SK-N-SH (cell line): ENCODE measurements at regions not wholly inside any gene's neighbourhood (a gene's known extent, or its start where the extent isn't known, plus 50 kb on each side); places are given as distances from the start of the nearest gene placed in this dataset.

ENCODE experiments used
- CTCF ChIA-PET: fragments of 300-600, 350-600 bp; formaldehyde crosslinking; extraction: SDS; loops from one replicate; lab custom pipeline; 2021; lab: Yijun Ruan, JAX
- POLR2A ChIA-PET: fragments of 350-600 bp; sonication (Branson Sonifier 250); formaldehyde crosslinking; extraction: SDS; loops from one replicate; lab custom pipeline; 2020; ENCODE audit warnings: antibody characterized with exemption, inconsistent platforms; lab: Yijun Ruan, JAX
- DNase-seq: peaks from one replicate; pipeline ENCODE4 v3.0.0; 2012
- H2AFZ ChIP-seq: fragments of 200-600 bp; sonication (generic); 2 replicates; pipeline ENCODE4 v1.8.1; 2016; ENCODE audit warnings: antibody characterized with exemption, mild to moderate bottlenecking, low read depth
- H3F3A ChIP-seq: fragments of 200-600 bp; sonication (generic); replicated peaks from 2 replicates; pipeline ENCODE3; 2016; ENCODE audit warnings: antibody characterized with exemption, mild to moderate bottlenecking; ENCODE audit not compliant: insufficient read depth
- H3K27ac ChIP-seq, 2 experiments: fragments of 200-500 bp in 1 of 2; fragments of 200-600 bp in 1 of 2; sonication (Bioruptor generic) in 1 of 2; sonication (generic), shearing (Covaris generic) in 1 of 2; 2 replicates each; pipeline versions ENCODE4 v1.5.1 to v1.6.1; 2014 to 2016; ENCODE audit warnings: low read depth in 2 of 2, inconsistent platforms in 1 of 2, low read length in 1 of 2, mild to moderate bottlenecking in 1 of 2, mixed read lengths in 1 of 2
- H3K27me3 ChIP-seq: fragments of 200-600 bp; sonication (generic), shearing (Covaris generic); 2 replicates; pipeline ENCODE4 v1.6.1; 2016; ENCODE audit warnings: mixed run types; ENCODE audit not compliant: insufficient read depth
- H3K36me3 ChIP-seq, 2 experiments: fragments of 200-500 bp in 1 of 2; fragments of 200-600 bp in 1 of 2; sonication (Bioruptor generic) in 1 of 2; sonication (generic) in 1 of 2; replicated peaks in 1 of 2; 2 replicates each; pipeline versions ENCODE3 to v1.5.1; 2014 to 2016; ENCODE audit warnings: low read length in 1 of 2, mild to moderate bottlenecking in 1 of 2; ENCODE audit not compliant: insufficient read depth in 2 of 2, control insufficient read depth in 1 of 2
- H3K4me1 ChIP-seq, 2 experiments: fragments of 200-500 bp in 1 of 2; fragments of 200-600 bp in 1 of 2; sonication (Bioruptor generic) in 1 of 2; sonication (generic), shearing (Covaris generic) in 1 of 2; 2 replicates each; pipeline versions ENCODE4 v1.5.1 to v1.6.1; 2014 to 2016; ENCODE audit warnings: low read depth in 1 of 2, low read length in 1 of 2, mixed run types in 1 of 2; ENCODE audit not compliant: insufficient read depth in 2 of 2, control insufficient read depth in 1 of 2
- H3K4me2 ChIP-seq: fragments of 200-600 bp; sonication (generic), shearing (Covaris generic); 2 replicates; pipeline ENCODE4 v1.6.1; 2017; ENCODE audit warnings: mixed run types
- H3K4me3 ChIP-seq, 2 experiments: fragments of 200-500 bp in 1 of 2; fragments of 200-600 bp in 1 of 2; sonication (Bioruptor generic) in 1 of 2; sonication (generic), shearing (Covaris generic) in 1 of 2; 2 replicates each; pipeline versions ENCODE4 v1.5.1 to v1.8.1; 2014 to 2016; ENCODE audit warnings: low read depth in 2 of 2, inconsistent platforms in 1 of 2, low read length in 1 of 2, mild to moderate bottlenecking in 1 of 2, mixed read lengths in 1 of 2, moderate library complexity in 1 of 2
- H3K79me2 ChIP-seq: fragments of 200-600 bp; sonication (generic); 2 replicates; pipeline ENCODE4 v1.8.1; 2017; ENCODE audit warnings: mild to moderate bottlenecking; ENCODE audit not compliant: insufficient read depth
- H3K9ac ChIP-seq: fragments of 200-600 bp; sonication (generic); 2 replicates; pipeline ENCODE4 v1.6.1; 2017; ENCODE audit warnings: mixed run types
- H3K9me2 ChIP-seq: fragments of 200-600 bp; sonication (generic); 2 replicates; pipeline ENCODE4 v1.6.1; 2017; ENCODE audit warnings: mixed run types
- H3K9me3 ChIP-seq: fragments of 200-600 bp; sonication (generic); 2 replicates; pipeline ENCODE4 v1.6.1; 2017; ENCODE audit warnings: mixed run types, mild to moderate bottlenecking, moderate library complexity
- H4K20me1 ChIP-seq: fragments of 200-600 bp; sonication (generic); 2 replicates; pipeline ENCODE4 v1.6.1; 2017; ENCODE audit warnings: mild to moderate bottlenecking, mixed run types; ENCODE audit not compliant: insufficient read depth
- ELF1 ChIP-seq: IDR thresholded peaks from 2 replicates; pipeline ENCODE4 v1.4.0; 2012
- EP300 ChIP-seq, 2 experiments: IDR thresholded peaks; 2 replicates each; pipeline versions ENCODE4 v1.4.0 to v1.6.1; 2012; ENCODE audit warnings: borderline replicate concordance in 1 of 2, low read depth in 1 of 2, low read length in 1 of 2
- EZH2phosphoT487 ChIP-seq: fragments of 200-600 bp; sonication (generic); IDR thresholded peaks from 2 replicates; pipeline ENCODE4 v1.6.1; 2017; ENCODE audit warnings: low read depth, mixed run types, mild to moderate bottlenecking, antibody characterized with exemption, moderate library complexity, borderline replicate concordance
- FOSL2 ChIP-seq: IDR thresholded peaks from 2 replicates; pipeline ENCODE4 v1.4.0; 2012; ENCODE audit warnings: low read depth, mild to moderate bottlenecking, moderate library complexity, borderline replicate concordance
- FOXM1 ChIP-seq: IDR thresholded peaks from 2 replicates; pipeline ENCODE4 v1.4.0; 2012; ENCODE audit warnings: low read depth, mild to moderate bottlenecking
- JUND ChIP-seq: IDR thresholded peaks from 2 replicates; pipeline ENCODE4 v1.4.0; 2012
- MXI1 ChIP-seq: IDR thresholded peaks from 2 replicates; pipeline ENCODE4 v1.6.1; 2012; ENCODE audit warnings: mild to moderate bottlenecking, low read depth, low read length, improper control_type of control experiment
- NRF1 ChIP-seq: IDR thresholded peaks from 2 replicates; pipeline ENCODE4 v1.6.1; 2012; ENCODE audit warnings: low read depth, mild to moderate bottlenecking, low read length
- PBX3 ChIP-seq: IDR thresholded peaks from 2 replicates; pipeline ENCODE4; 2012
- POLR2AphosphoS5 ChIP-seq: IDR thresholded peaks from 2 replicates; pipeline ENCODE4 v1.6.1; 2012; ENCODE audit warnings: low read depth, low read length
- RAD21 ChIP-seq: IDR thresholded peaks from 2 replicates; pipeline ENCODE4 v1.6.1; 2012; ENCODE audit warnings: mild to moderate bottlenecking, low read length
- RXRA ChIP-seq: IDR thresholded peaks from 2 replicates; pipeline ENCODE4 v1.4.0; 2012; ENCODE audit warnings: low read depth, mild to moderate bottlenecking, borderline replicate concordance
- SIN3A ChIP-seq: IDR thresholded peaks from 2 replicates; pipeline ENCODE4 v1.6.1; 2012; ENCODE audit warnings: low read depth, mild to moderate bottlenecking, low read length, moderate library complexity, borderline replicate concordance
- SMC3 ChIP-seq: IDR thresholded peaks from 2 replicates; pipeline ENCODE4 v1.6.1; 2012; ENCODE audit warnings: low read depth, low read length, improper control_type of control experiment
- TEAD4 ChIP-seq: IDR thresholded peaks from 2 replicates; pipeline ENCODE4 v1.4.0; 2012; ENCODE audit warnings: mild to moderate bottlenecking, borderline replicate concordance; ENCODE audit not compliant: insufficient read depth
- USF2 ChIP-seq: fragments of 150-350 bp; IDR thresholded peaks from 2 replicates; pipeline ENCODE4 v1.6.1; 2017; ENCODE audit warnings: antibody characterized with exemption, low read length, low read depth, borderline replicate concordance
- YY1 ChIP-seq: IDR thresholded peaks from 2 replicates; pipeline ENCODE4 v1.4.0; 2012; ENCODE audit warnings: low read depth, mild to moderate bottlenecking
- WGBS: methylation state at CpG from one replicate; pipeline ENCODE4 v1.1.6; 2017; ENCODE audit warnings: low lambda C conversion rate; 5-methylcytosine and 5-hydroxymethylcytosine counted together
- TF ChIP-seq, protein P1 (sequence below): fragments of 150-350 bp; IDR thresholded peaks from 2 replicates; pipeline ENCODE4 v1.6.1; 2016; ENCODE audit warnings: mild to moderate bottlenecking, low read depth, low read length
- TF ChIP-seq, protein P2 (sequence below): IDR thresholded peaks from 2 replicates; pipeline ENCODE4 v1.4.0; 2012; ENCODE audit warnings: low read depth
- TF ChIP-seq, protein P3 (sequence below): fragments of 200-600 bp; sonication (generic); IDR thresholded peaks from 2 replicates; pipeline ENCODE4 v1.6.1; 2017; ENCODE audit warnings: antibody characterized with exemption, mild to moderate bottlenecking, moderate library complexity

- ChIA-PET CTCF (interaction anchor here (1.5 kb wide), 1 partner anchor 12 kb away, joined by 3 read pairs; no protein-coding TSS in a partner anchor), POLR2A (no interaction called here)
- Histone ChIP-seq H3K4me2 (no peak overlapping the region), H2AFZ (no peak overlapping the region; the same call in 1 of the 2 replicates), H3K79me2 (no peaks in the 10 kb centered on the region), H3K4me1 (no peaks in the 10 kb centered on the region), H3K9me2 (no peaks in the 10 kb centered on the region), H3K27ac (no peak overlapping the region), H3K9ac (no peak overlapping the region), H3K9me3 (peaks cover 9% of the 10 kb centered on the region; the same call in 1 of the 2 replicates), H3K4me3 (no peak overlapping the region), H4K20me1 (no peaks in the 10 kb centered on the region), H3F3A (no peaks in the 10 kb centered on the region), H3K27me3 (no peaks in the 10 kb centered on the region), H3K36me3 (no peaks in the 10 kb centered on the region)
- no peak for DNase-seq
- TF ChIP-seq MXI1: no peak
- TF ChIP-seq FOXM1: no peak
- TF ChIP-seq TEAD4: no peak
- no peak for TF ChIP-seq YY1
- 14% methylated on average over 1 of the region's 1 CpG for WGBS
Measured at GRCh38 chr7:9796241-9796640, 1177.4 kb upstream of the PHF14 start.

DNA sequence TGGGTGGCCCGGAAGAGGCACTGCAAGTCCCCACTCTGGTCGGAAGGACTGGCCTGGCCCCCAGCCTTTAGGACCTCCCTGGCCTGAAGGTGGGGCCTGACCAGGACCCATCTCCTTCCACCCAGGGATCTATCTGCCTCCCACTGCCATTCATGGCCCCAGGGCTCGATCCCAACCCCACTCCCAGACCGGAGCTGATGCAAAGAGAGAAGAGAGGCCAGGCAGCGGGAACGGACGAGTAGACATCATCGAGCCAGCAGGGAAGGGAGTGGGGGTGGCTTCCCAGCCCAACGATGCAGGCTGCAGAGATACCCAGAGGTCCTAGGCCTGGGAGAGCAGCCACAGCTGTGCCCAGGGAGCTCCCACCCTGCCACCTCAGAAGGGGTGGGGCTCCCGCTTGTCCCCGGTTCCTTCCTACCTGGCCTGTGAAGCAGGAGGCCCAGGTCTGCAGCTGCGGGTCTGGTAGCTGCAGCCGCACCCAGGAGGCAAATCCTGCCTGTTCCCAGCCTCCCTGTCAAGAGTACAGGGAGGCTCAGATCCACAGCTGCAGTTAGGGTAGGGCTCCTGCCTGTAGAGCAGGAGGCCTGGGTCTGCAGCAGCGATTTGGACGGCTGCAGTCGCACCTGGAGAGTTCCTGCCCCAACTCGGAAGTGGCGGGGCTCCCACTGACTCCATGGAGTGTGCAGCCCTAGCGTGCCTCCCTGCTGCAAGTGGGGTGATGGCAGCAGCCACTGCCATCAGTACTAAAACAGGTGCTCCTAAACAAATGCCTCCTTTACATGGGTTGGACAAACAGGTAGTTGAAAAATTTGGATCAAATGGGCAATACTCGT is 1151.0 kb upstream of the PHF14 start:
- peaks cover 9% of the 10 kb centered on the region; the same call in 1 of the 2 replicates for H3K9me2 ChIP-seq
- H3K27me3 ChIP-seq: no peaks in the 10 kb centered on the region
- ChIA-PET POLR2A (no interaction called here), CTCF (interaction anchor here (1.0 kb wide), 1 partner anchor 16 kb away, joined by 3 read pairs; no protein-coding TSS in a partner anchor)
- WGBS: 37% methylated on average over 20 of the region's 20 CpGs
- no peak overlapping the region for H3K4me3 ChIP-seq
- no peak overlapping the region for H2AFZ ChIP-seq
- no peak for DNase-seq
- no peak overlapping the region for H3K9ac ChIP-seq
- H4K20me1 ChIP-seq: no peaks in the 10 kb centered on the region
- peaks cover 5% of the 10 kb centered on the region; the same call in 1 of the 2 replicates for H3K9me3 ChIP-seq
- H3K27ac ChIP-seq: no peak overlapping the region
- no peaks in the 10 kb centered on the region for H3F3A ChIP-seq
- no peaks in the 10 kb centered on the region for H3K4me1 ChIP-seq
- no peak overlapping the region for H3K4me2 ChIP-seq
- TF ChIP-seq FOSL2: no peak
- no peak for TF ChIP-seq POLR2AphosphoS5
- no peak for TF ChIP-seq SMC3
- TF ChIP-seq, protein P1, sequence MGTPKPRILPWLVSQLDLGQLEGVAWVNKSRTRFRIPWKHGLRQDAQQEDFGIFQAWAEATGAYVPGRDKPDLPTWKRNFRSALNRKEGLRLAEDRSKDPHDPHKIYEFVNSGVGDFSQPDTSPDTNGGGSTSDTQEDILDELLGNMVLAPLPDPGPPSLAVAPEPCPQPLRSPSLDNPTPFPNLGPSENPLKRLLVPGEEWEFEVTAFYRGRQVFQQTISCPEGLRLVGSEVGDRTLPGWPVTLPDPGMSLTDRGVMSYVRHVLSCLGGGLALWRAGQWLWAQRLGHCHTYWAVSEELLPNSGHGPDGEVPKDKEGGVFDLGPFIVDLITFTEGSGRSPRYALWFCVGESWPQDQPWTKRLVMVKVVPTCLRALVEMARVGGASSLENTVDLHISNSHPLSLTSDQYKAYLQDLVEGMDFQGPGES: no peak
- TF ChIP-seq USF2: no peak
- TF ChIP-seq, protein P2, sequence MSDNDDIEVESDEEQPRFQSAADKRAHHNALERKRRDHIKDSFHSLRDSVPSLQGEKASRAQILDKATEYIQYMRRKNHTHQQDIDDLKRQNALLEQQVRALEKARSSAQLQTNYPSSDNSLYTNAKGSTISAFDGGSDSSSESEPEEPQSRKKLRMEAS: no peak
- no peak for TF ChIP-seq SIN3A
- TF ChIP-seq EP300 (IDR thresholded peaks at IDR 0.05; ENCODE audit: borderline replicate concordance in 1 of 2, low read depth in 1 of 2, low read length in 1 of 2): no peak
- TF ChIP-seq, protein P3, sequence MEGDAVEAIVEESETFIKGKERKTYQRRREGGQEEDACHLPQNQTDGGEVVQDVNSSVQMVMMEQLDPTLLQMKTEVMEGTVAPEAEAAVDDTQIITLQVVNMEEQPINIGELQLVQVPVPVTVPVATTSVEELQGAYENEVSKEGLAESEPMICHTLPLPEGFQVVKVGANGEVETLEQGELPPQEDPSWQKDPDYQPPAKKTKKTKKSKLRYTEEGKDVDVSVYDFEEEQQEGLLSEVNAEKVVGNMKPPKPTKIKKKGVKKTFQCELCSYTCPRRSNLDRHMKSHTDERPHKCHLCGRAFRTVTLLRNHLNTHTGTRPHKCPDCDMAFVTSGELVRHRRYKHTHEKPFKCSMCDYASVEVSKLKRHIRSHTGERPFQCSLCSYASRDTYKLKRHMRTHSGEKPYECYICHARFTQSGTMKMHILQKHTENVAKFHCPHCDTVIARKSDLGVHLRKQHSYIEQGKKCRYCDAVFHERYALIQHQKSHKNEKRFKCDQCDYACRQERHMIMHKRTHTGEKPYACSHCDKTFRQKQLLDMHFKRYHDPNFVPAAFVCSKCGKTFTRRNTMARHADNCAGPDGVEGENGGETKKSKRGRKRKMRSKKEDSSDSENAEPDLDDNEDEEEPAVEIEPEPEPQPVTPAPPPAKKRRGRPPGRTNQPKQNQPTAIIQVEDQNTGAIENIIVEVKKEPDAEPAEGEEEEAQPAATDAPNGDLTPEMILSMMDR: no peak
- no peak for TF ChIP-seq NRF1
- no peak for TF ChIP-seq JUND
- TF ChIP-seq ELF1: no peak
- no peak for TF ChIP-seq RXRA
- no peak for TF ChIP-seq FOXM1
- no peak for TF ChIP-seq EZH2phosphoT487
- no peak for TF ChIP-seq PBX3
- TF ChIP-seq RAD21: no peak
- H3K79me2 ChIP-seq: no peaks in the 10 kb centered on the region
- no peaks in the 10 kb centered on the region for H3K36me3 ChIP-seq
